ENCODE measurements at regions not wholly inside any gene's neighbourhood (a gene's known extent, or its start where the extent isn't known, plus 50 kb on each side); places are given as distances from the start of the nearest gene placed in this dataset.

DNA sequence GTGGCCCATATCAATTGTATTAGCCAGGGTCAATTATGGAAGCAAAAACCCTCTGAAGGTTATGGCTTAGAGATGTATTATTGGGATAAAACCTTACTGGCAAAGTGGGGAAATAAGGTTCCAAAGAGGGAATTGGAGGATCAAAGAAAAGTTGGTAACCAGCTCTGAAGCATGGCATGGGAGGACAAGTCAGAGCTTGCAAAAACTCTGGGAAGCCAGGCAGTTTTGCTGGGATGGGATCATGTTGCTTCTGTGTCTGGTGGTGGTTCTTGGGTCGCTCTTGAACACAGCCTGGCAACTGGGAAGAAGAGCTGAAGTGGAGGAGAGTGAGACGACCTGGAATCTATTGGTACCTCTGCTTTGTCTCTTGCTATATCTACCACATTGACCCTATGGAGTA lies 162.6 kb downstream of the PMAIP1 start:
- ChIA-PET RAD21 (ENCODE audit: unreplicated experiment) (no interaction called here), POLR2A (no interaction called here), SMC1A (ENCODE audit: uncharacterized antibody, unreplicated experiment) (no interaction called here), CTCF (interaction anchor here (1.0 kb wide), 1 partner anchor 9 kb away, joined by 3 read pairs; no protein-coding TSS in a partner anchor)
- Histone ChIP-seq H3K4me3 (no peak overlapping the region), H3K4me1 (ENCODE audit: control insufficient read depth, insufficient read depth, low read length) (no peaks in the 10 kb centered on the region), H3K9me3 (replicated peaks; ENCODE audit: control insufficient read depth, insufficient read depth, low read length) (no peaks in the 10 kb centered on the region; the same call in 2 of the 3 replicates), H3K27ac (ENCODE audit: control insufficient read depth, insufficient read depth) (no peak overlapping the region), H3K4me2 (ENCODE audit: control insufficient read depth, insufficient read depth) (no peak overlapping the region), H4K20me1 (ENCODE audit: control insufficient read depth, insufficient read depth) (no peaks in the 10 kb centered on the region), H3K79me2 (ENCODE audit: control insufficient read depth, insufficient read depth, low read length) (no peaks in the 10 kb centered on the region), H3K27me3 (replicated peaks in 1 of 2; ENCODE audit: control insufficient read depth in 2 of 2, insufficient read depth in 2 of 2, low read length in 1 of 2) (no peaks in the 10 kb centered on the region; a peak in 1 of 4 replicates), H2AFZ (ENCODE audit: control insufficient read depth, low read depth, low read length) (no peak overlapping the region), H3K36me3 (ENCODE audit: control insufficient read depth in 2 of 2, insufficient read depth in 2 of 2, low read length in 1 of 2) (no peaks in the 10 kb centered on the region), H3K9ac (ENCODE audit: control insufficient read depth, insufficient read depth, low read length) (no peak overlapping the region)
- no TSS peak for BruUV-seq (replicated peaks)
- FAIRE-seq = no peak
- TF ChIP-seq EGR1 (IDR thresholded peaks at IDR 0.05; ENCODE audit: borderline replicate concordance in 1 of 2, low read depth in 2 of 2, low read length in 2 of 2) (no peak), MEF2A (IDR thresholded peaks at IDR 0.05; ENCODE audit: insufficient read depth, low read depth, low read length) (no peak)
- ATAC-seq = no peak
- in situ Hi-C loops (cut with MboI) = no loop called here
- intact Hi-C loops (cut with micrococcal nuclease; ENCODE audit: unreplicated experiment) = no loop called here
- DNase-seq (ENCODE audit: low read depth, low spot score) = no peak
- WGBS (ENCODE audit: insufficient coverage, insufficient replicate concordance, low lambda C conversion rate, missing lambda C conversion rate) = 0% methylated on average over 2 of the region's 2 CpGs

DNA sequence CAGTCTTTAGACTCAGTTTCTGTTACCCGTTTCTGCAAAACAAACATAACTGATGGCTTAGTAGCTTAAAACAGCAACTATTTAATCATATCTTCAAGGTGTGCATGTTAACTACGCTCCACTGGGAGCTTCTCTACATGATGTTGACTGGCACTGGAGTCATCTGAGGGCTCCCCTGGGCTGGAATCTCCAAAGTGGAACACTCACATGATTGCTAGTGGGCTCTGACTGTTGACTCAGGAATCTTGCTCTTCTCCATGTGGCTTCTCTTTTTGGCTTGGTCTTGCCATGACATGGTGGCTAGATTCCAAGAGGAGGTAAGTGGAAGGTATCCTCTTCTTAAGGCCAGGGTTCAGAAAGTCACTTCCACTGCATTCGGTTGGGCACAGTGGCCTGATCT lies 160.8 kb downstream of the PMAIP1 start:
- no peak overlapping the region for H2AFZ ChIP-seq (ENCODE audit: control insufficient read depth, low read depth, low read length)
- H3K4me1 ChIP-seq (ENCODE audit: control insufficient read depth, insufficient read depth, low read length) = no peaks in the 10 kb centered on the region
- no peak overlapping the region for H3K4me3 ChIP-seq
- no peak overlapping the region for H3K4me2 ChIP-seq (ENCODE audit: control insufficient read depth, insufficient read depth)
- ATAC-seq (no peak), FAIRE-seq (no peak), DNase-seq (ENCODE audit: low read depth, low spot score) (no peak)
- BruUV-seq (replicated peaks) = no TSS peak
- POLR2A ChIA-PET = no interaction called here
- CTCF ChIA-PET = no interaction called here
- no peaks in the 10 kb centered on the region for H4K20me1 ChIP-seq (ENCODE audit: control insufficient read depth, insufficient read depth)
- RAD21 ChIA-PET (ENCODE audit: unreplicated experiment) = no interaction called here
- intact Hi-C loops (cut with micrococcal nuclease; ENCODE audit: unreplicated experiment) = no loop called here
- 28% methylated on average over 3 of the region's 3 CpGs for WGBS (ENCODE audit: insufficient coverage, insufficient replicate concordance, low lambda C conversion rate, missing lambda C conversion rate)
- H3K36me3 ChIP-seq (ENCODE audit: control insufficient read depth in 2 of 2, insufficient read depth in 2 of 2, low read length in 1 of 2) = no peaks in the 10 kb centered on the region
- H3K79me2 ChIP-seq (ENCODE audit: control insufficient read depth, insufficient read depth, low read length) = no peaks in the 10 kb centered on the region
- no peaks in the 10 kb centered on the region; a peak in 1 of 4 replicates for H3K27me3 ChIP-seq (replicated peaks in 1 of 2; ENCODE audit: control insufficient read depth in 2 of 2, insufficient read depth in 2 of 2, low read length in 1 of 2)
- H3K9ac ChIP-seq (ENCODE audit: control insufficient read depth, insufficient read depth, low read length) = no peak overlapping the region
- in situ Hi-C loops (cut with MboI) = no loop called here
- SMC1A ChIA-PET (ENCODE audit: uncharacterized antibody, unreplicated experiment) = no interaction called here
- TF ChIP-seq USF1 (IDR thresholded peaks at IDR 0.05; ENCODE audit: borderline replicate concordance, extremely low read length, insufficient read depth, low read depth, low read length) (no peak), TBL1XR1 (IDR thresholded peaks at IDR 0.05; ENCODE audit: low read depth, low read length) (no peak), ZNF622 (IDR thresholded peaks at IDR 0.05) (no peak), SUZ12 (IDR thresholded peaks at IDR 0.05; ENCODE audit: unreplicated experiment) (no peak)
- H3K9me3 ChIP-seq (replicated peaks; ENCODE audit: control insufficient read depth, insufficient read depth, low read length) = no peaks in the 10 kb centered on the region; the same call in 2 of the 3 replicates
- H3K27ac ChIP-seq (ENCODE audit: control insufficient read depth, insufficient read depth) = no peak overlapping the region

All from GM12878 (cell line).